HL-60/S4 treated with retinoic acid at 250 ng/mL for 4 days and 3 days (cell line): ENCODE measurements at regions not wholly inside any gene's neighbourhood (a gene's known extent, or its start where the extent isn't known, plus 50 kb on each side); places are given as distances from the start of the nearest gene placed in this dataset.

ENCODE experiments used
- in situ Hi-C: fragments of 300-500 bp; cut with MboI; formaldehyde crosslinking; loops from 2 replicates; pipeline ENCODE4 v1.7.0; 2022; ENCODE audit warnings: low sequenced_read_pairs

GRCh38 chr20:1721687-1722512 lies 64.3 kb upstream of the SIRPG start:
- in situ Hi-C loops, result no loop called here

- in situ Hi-C loops, result no loop called here
Measured at GRCh38 chr20:1720845-1721475, 63.4 kb upstream of the SIRPG start.

DNA sequence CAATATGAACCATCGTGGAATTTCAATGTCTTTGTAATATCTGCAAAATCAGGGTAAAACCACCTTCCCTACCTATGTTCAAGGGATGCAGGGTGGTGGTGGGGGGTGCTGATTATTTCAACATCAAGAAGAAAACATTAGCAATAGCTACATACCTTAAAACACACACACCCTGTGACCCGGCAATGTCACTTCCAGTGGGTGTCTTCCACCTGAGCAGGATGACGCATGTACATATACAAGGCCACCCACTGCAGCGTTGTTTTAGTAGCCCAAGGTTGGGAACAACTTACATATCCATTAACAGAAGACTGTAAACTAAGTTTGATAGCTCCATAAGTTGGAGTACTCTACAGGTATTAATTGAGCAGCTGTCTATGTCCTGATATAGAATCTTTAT lies 62.6 kb upstream of the SIRPG start:
- in situ Hi-C loops, result no loop called here

DNA sequence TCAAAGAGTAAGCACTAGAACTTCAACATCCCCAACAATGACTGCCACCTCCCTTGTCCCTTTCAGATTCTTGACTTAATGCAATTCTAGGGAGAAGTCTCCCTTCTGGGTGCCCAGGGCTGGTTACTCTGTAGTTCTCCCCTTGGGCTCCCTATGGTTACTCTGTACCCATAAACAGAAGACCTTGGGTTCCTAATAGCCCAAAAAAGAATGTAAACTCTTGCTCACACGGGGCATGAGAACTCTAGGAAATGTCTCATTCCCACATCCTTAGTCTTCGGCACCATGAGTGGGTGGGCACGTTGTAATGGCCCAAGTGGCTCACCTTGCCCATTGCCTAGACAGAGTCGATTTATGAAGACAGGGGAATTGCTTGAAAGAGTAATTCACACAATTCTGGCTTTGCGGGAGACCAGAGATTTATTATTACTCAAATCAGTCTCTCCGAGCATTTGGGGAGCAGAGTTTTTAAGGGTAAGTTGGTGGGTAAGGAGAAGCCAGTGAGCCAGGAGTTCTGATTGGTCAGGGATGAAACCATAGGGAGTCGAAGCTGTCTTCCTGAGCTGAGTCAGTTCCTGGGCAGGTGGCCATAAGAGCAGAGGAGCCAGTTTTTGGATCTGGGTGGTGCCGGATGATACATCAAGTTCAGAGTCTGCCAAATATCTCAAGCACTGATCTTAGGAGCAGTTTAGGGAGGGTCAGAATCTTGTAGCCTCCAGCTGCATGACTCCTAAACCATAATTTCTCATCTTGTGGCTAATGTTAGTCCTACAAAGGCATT lies 61.2 kb upstream of the SIRPG start:
- in situ Hi-C loops, result no loop called here

GRCh38 chr20:1712634-1713624 lies 55.4 kb upstream of the SIRPG start:
- in situ Hi-C loops, result no loop called here

GRCh38 chr20:1711826-1712601 lies 54.4 kb upstream of the SIRPG start:
- in situ Hi-C loops, result no loop called here

GRCh38 chr20:1711266-1711665 lies 53.7 kb upstream of the SIRPG start:
- in situ Hi-C loops, result no loop called here

- in situ Hi-C loops, result no loop called here
Measured at GRCh38 chr20:1710484-1710883, 52.9 kb upstream of the SIRPG start.

GRCh38 chr20:1707588-1708449 lies 50.2 kb upstream of the SIRPG start:
- in situ Hi-C loops, result no loop called here
